Fibroblast of skin of abdomen (primary cell): ENCODE measurements at regions not wholly inside any gene's neighbourhood (a gene's known extent, or its start where the extent isn't known, plus 50 kb on each side); places are given as distances from the start of the nearest gene placed in this dataset.
"Not testable (repeated sequence)": the region's sequence is repeated elsewhere in the genome, so short reads cannot be mapped to it uniquely, and the experiment has no call there.

Source experiments
- DNase-seq: peaks from one replicate; pipeline ENCODE4 v3.0.0-alpha.2; 2013

GRCh38 chr12:82300611-82301010, 57.6 kb downstream of the CCDC59 start:
- DNase-seq, result no peak

DNA sequence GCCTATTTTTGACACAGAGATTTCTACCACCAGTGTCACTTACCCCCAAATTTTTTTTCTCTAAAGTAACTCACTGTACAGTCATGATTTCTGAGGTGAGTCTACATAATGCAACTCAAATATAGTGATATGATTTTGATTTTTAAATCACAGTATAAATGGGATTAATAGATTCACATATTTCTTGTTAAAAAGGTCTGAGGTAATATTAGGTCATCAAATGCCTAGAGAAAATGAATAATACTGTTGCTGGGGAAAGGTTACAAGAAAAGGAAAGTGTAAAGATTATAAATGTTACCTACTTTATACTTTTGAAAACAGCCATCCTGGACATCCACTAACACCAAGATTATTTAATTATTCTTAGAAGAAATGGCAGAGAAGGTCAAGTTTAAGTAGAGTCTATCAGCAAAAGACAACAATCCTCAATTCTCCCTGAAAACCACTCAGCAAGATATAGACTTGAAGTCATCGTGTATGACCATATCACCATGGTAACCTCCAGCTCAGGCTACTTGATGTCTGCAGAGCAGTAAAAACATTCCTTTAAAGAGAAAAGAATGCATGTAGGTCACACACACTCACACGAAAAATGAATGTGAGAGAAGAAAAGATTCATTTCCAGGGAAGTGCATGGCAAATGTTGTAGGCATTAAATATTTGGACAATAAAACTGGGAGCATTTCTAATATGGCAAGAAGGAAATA, 58.7 kb downstream of the CCDC59 start:
- peak; percentile 23 for DNase-seq

DNA sequence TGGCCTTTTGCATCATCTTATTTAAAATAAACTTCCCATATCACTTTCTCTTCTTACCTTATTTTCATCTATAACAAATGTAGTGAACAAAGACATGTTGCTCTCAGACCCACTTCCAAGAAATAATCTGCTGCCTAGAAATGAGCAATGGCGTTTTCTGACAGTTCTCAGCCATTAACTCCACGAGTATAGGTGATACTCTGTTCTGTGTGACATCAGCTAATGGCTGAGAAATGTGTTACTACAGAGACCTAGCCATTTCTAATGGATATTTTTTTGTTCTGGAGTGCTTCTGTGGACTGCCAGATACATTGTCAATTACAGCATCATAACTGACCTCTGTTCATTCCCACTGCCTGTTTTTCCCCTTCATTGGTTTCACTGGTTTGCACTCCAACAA, 67.8 kb downstream of the CCDC59 start:
- DNase-seq, result no peak

DNA sequence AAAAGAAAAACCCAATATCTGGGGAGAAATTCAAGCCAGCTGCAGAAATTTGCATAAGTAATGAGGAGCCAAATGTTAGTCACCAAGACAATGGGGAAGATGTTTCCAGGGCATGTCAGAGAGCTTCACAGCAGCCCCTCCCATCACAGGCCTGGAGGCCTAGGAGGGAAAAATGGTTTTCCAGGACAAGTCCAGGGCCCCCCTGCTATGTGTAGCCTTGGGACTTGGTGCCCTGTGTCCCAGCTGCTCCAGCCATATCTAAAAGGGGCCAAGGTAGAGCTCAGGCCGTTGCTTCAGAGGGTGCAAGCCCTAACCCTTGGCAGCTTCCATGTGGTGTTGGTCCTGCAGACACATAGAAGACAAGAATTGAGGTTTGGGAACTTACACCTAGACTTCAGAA, 76.9 kb downstream of the CCDC59 start:
- DNase-seq, result not testable (repeated sequence)

DNA sequence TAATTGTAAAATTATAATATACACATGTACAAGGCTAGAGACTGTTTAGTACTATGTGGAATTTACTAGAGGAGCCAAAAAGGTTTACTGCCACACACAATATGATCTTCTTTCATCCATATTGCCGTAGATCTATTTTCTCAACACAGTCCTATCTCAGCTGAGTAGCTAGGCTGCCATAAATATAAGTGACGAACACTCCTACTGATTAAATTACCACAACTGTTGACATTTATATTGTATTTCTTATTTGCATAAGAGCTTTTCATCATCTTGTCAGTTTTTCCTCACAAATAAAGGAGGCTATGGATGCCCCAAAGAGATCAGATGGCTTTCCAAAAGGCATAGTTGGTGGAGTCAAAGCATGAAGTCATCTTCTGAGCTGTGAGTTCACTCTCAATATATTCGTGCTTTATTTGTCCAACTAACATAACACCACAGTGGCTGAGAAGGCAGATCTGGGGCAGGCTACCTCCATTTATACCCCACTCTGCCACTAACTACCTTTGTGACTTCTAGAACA, 78.6 kb downstream of the CCDC59 start:
- no peak for DNase-seq

- DNase-seq, result no peak
Measured at GRCh38 chr12:82277582-82277981, 80.6 kb downstream of the CCDC59 start.

GRCh38 chr12:82242729-82243128, 115.5 kb downstream of the CCDC59 start:
- DNase-seq, result no peak

DNA sequence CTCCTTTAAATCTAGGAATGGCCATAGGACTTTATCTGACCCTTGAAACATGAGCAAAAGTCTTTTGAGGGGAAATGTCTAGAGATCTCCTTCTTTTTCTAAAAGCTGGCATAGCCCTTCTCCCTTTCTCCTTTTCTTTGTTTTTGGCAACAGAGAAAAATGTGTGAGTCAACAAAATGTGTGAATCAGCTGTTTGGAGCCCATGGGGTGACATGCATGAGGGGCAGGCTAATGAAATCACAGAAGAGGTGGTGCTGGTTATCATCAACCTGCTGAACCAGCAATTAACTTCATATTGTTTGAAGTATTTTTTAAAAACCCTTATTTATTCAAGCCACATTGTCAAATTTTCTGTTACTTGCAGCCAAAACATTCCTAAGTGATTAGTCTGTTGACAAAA, 132.3 kb downstream of the CCDC59 start:
- no peak for DNase-seq

DNA sequence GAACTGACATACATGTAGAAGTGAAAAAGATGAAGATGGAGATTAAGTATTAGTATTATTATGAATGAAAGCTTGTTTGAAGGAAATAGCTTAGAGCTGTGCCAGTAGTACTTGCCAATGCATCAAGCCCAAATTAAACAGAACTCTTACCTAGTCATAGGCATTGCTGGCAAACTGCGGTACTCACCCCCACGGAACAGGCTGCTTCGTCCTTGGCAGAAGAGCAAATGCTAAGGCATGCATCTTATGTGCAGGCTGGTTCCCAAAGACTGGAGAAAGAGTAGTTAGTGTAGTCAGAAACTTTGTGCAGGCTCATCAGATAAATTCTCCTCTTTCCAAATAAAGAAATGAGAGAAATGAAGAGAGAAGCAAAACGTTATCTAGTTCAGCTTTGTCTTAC, 134.8 kb downstream of the CCDC59 start:
- no peak for DNase-seq

GRCh38 chr12:82216475-82216874, 141.7 kb downstream of the CCDC59 start:
- DNase-seq, result no peak

- no peak for DNase-seq
Measured at GRCh38 chr12:82213761-82214160, 144.4 kb downstream of the CCDC59 start.

DNA sequence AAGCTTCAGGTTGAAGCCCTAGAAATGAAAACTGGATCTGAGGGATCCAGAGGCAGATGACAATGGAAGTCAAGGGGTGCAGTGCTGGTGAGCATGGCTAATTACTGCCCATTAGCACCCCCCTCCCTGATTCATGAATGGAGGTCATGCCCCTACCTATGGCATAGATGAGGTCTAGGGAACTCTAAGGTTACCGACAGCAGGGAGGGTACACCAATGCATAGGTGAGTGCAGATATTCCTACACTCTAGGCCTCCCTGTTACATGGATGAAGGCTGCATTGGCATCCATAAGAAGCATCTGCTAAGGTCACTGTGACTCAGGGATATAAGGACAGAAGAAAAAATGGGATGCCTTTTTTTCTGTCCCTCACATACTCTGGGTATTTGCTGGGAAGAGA, 147.3 kb downstream of the CCDC59 start:
- no peak for DNase-seq

GRCh38 chr12:82209533-82209932, 148.7 kb downstream of the CCDC59 start:
- no peak for DNase-seq

DNA sequence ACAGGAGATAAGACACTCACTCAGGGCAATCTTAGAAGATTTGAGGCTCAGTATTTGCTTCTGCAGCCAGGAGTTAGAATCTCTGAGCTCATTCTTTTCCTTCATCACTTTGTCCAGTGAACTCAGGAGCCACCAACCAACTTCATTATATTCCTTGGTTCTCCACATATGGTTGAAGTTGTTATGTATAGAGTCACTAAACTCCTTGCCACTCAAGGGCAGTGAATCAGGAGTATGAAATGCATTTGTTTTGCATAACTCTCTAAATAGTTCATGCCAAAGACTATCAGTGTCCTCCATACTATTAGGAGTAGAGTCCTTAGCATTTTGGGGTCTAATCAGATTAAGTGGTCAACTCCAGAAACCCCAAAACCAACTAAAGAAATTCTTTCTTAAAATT, 150.6 kb downstream of the CCDC59 start:
- DNase-seq, result no peak

- DNase-seq, result no peak
Measured at GRCh38 chr12:82203086-82203485, 155.1 kb downstream of the CCDC59 start.

DNA sequence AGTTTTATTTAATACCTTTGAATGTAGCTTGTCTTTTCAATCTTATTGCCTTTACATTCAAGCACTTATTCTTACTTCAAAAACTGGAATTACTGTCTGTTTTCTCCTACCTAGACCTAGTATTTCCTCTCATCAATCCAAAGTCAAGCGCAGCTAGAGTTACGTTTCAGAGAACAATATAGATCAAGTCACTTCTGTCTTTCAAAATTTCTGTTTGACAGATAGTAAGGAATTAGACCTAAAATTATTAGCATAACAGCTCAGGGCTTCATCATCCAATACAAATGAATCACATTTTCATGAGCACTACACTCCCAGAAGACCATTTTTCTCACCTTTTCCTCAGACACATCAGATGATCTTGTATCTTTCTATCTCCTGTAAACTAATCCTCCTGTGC, 170.6 kb downstream of the CCDC59 start:
- no peak for DNase-seq

- DNase-seq, result no peak
Measured at GRCh38 chr12:82187011-82187410, 171.2 kb downstream of the CCDC59 start.

DNA sequence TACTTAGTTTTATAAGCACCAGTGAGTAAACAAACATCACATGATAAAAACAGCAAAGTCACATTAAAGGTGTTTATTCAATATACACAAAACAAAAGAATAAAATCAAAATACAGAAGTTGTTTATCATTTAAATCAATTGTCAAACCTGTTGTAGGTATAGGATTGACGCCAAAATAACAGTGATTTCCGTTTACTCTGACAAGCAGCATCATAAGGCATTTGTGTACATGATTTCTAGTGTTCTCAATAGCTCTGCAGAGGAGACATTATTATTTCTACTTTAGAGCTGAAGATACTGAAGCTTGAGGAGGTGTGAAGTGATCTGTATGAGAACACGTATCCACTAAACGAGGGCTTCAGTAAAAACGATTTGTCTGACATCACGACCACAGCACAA, 171.9 kb downstream of the CCDC59 start:
- no peak for DNase-seq

DNA sequence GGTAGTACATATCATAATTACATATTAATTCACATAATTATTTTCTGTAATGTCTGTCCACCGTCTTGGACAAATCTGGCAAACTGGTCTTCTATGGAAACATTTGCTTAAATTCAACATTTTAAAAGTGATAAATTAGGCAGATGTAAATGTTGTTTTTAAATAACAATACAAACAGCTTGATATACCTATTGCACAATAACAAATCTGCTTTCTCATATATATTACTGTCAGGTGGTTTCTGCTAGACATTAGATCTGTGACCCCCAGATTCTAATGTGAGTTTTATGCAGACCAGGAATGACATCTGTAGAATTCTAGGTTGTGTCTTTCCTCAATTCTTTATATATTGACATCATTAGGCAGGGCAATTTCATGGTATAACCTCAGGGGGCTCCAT, 173.3 kb downstream of the CCDC59 start:
- no peak for DNase-seq

- no peak for DNase-seq
Measured at GRCh38 chr12:82182601-82183190, 175.5 kb downstream of the CCDC59 start.

- DNase-seq, result no peak
Measured at GRCh38 chr12:82176761-82177490, 181.3 kb downstream of the CCDC59 start.

- no peak for DNase-seq
Measured at GRCh38 chr12:82176026-82176425, 182.2 kb downstream of the CCDC59 start.

GRCh38 chr12:82174936-82175335, 183.3 kb downstream of the CCDC59 start:
- no peak for DNase-seq

DNA sequence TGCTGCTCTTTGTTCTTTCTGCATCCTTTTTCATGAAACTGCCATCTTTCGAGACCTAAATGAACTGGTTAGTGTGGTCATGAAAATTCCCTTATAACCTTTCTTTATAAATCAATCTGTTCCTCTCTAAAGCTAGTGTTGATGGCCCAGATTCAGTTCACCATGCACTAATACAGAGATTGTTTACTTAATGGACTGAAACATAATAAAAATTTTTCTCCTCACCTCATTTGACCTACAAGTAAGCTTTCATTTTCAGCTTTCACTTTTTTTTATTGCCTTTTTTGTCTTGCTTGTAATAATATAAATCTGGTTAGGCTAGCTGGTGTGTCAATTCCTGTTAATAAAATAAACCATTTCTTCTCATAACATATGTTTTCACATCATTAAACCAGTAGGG, 183.8 kb downstream of the CCDC59 start:
- no peak for DNase-seq
